AG09309 (cell line): ENCODE measurements at regions not wholly inside any gene's neighbourhood (a gene's known extent, or its start where the extent isn't known, plus 50 kb on each side); places are given as distances from the start of the nearest gene placed in this dataset.
"Not testable (repeated sequence)": the region's sequence is repeated elsewhere in the genome, so short reads cannot be mapped to it uniquely, and the experiment has no call there.

Experiments
- DNase-seq: peaks from one replicate; pipeline ENCODE4 v3.0.0-alpha.2; 2010; ENCODE audit warnings: low read depth
- H3K4me3 ChIP-seq: 2 replicates; pipeline ENCODE4 v1.5.1; 2011; ENCODE audit warnings: mild to moderate bottlenecking, low read depth, low read length, moderate library complexity; ENCODE audit not compliant: control insufficient read depth
- CTCF ChIP-seq: IDR thresholded peaks from 2 replicates; pipeline ENCODE4 v1.5.1; 2011; ENCODE audit warnings: mild to moderate bottlenecking, low read depth, low read length, inconsistent platforms; ENCODE audit not compliant: insufficient read depth, control insufficient read depth; ENCODE audit errors: missing control alignments

GRCh38 chr22:22193923-22194322 lies 50.7 kb upstream of the VPREB1 start:
- DNase-seq: no peak
- no peak for TF ChIP-seq CTCF
- no peak overlapping the region for H3K4me3 ChIP-seq

- not testable (repeated sequence) for H3K4me3 ChIP-seq, DNase-seq
Measured at GRCh38 chr22:22193462-22193861, 51.1 kb upstream of the VPREB1 start.

- not testable (repeated sequence) for DNase-seq
Measured at GRCh38 chr22:22193006-22193405, 51.6 kb upstream of the VPREB1 start.

GRCh38 chr22:22189796-22190195 lies 54.8 kb upstream of the VPREB1 start:
- H3K4me3 ChIP-seq, DNase-seq: not testable (repeated sequence)

More at GRCh38 chr22:22193006-22193405, 51.6 kb upstream of the VPREB1 start:
- not testable (repeated sequence) for H3K4me3 ChIP-seq

GRCh38 chr22:22187863-22188262 lies 56.7 kb upstream of the VPREB1 start:
- H3K4me3 ChIP-seq, DNase-seq: not testable (repeated sequence)

- no peak for DNase-seq
- TF ChIP-seq CTCF: no peak
- no peak overlapping the region for H3K4me3 ChIP-seq
Measured at GRCh38 chr22:22187299-22187698, 57.3 kb upstream of the VPREB1 start.

- TF ChIP-seq CTCF: no peak
- no peak for DNase-seq
- no peak overlapping the region for H3K4me3 ChIP-seq
Measured at GRCh38 chr22:22185844-22186499, 58.6 kb upstream of the VPREB1 start.

GRCh38 chr22:22185217-22185616 lies 59.4 kb upstream of the VPREB1 start:
- TF ChIP-seq CTCF: no peak
- no peak for DNase-seq
- no peak overlapping the region for H3K4me3 ChIP-seq

- no peak overlapping the region for H3K4me3 ChIP-seq
- TF ChIP-seq CTCF: no peak
Measured at GRCh38 chr22:22184277-22184807, 60.2 kb upstream of the VPREB1 start.

More at GRCh38 chr22:22184277-22184807, 60.2 kb upstream of the VPREB1 start:
- no peak for DNase-seq
